Suppressor macrophage treated with lipopolysaccharide for 1 hour (primary cell): ENCODE measurements at regions not wholly inside any gene's neighbourhood (a gene's known extent, or its start where the extent isn't known, plus 50 kb on each side); places are given as distances from the start of the nearest gene placed in this dataset.
"Not testable (repeated sequence)": the region's sequence is repeated elsewhere in the genome, so short reads cannot be mapped to it uniquely, and the experiment has no call there.

Experiments used
- DNase-seq, 3 donors: peaks; one replicate each; pipeline ENCODE4 v3.0.0-alpha.2; 2020 to 2022

DNA sequence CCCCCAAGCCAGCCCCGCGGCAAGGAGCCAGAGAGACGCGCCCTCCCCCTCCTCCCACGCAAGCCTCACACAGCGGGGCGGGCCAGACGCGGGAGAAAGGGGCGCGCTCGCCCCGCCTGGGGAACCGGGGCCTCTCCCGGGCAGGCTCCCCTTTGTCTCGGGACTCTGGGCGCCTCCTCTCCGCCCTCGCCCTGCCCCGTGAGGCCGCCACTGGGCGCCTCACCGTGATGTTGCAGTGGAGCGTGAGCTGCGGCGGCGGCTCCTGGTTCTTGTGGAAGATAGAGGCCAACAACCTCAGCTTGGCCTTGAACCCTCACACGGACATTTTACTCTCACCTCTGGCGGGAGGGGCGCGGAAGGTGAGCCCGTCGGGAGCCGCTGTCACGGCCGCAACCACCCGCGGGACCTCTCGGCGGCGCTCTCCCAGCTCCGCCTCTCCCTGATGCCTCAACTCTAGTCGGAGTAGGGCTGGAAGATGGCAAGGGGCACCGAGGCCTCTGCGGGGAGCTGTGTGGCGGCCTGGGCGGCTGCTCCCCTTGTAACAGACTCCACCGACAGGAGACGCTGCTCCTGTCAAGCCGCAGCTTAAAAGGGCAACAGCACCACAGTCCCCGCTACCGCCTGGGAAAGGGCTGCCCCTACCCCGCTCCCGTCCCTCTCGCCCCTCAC lies 179.2 kb upstream of the ZSCAN2 start:
- not testable (repeated sequence) for DNase-seq

GRCh38 chr15:84425327-84425726 lies 175.5 kb upstream of the ZSCAN2 start:
- DNase-seq = not testable (repeated sequence)

GRCh38 chr15:84473305-84473877 lies 127.4 kb upstream of the ZSCAN2 start:
- not testable (repeated sequence) for DNase-seq

DNA sequence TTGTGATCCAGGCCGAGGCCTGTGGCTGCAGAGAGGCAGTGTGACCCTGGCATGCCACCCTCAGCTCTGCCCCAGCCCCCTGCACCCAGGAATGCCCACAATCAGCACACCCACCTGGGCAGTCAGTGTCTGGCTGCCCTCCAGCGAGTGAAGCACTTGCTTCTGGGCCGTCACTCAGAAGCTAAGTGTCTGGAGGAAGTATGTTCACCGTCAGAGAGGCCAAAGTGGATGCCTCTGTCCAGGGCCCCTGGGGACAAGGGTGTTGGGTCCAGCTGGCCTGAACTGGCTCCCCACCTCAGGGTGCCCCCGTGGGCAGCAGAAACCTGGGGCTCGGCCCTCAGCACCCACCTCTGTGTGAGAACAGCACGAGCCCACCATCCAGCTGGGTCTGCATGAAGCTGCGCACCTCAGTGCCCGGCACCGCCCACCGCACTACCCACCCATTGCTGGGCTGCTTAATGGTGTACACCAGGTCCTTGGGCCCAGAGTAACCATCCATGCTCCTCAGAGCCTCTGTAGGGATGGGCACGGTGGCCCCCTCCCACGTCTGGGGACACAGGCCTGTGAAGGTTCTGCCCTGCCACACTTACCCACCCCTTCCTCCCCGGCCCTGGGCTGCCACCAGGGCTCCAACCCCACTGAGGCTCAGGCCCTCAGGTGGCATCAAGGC lies 124.3 kb upstream of the ZSCAN2 start:
- not testable (repeated sequence) for DNase-seq

GRCh38 chr15:84477550-84477949 lies 123.3 kb upstream of the ZSCAN2 start:
- DNase-seq = not testable (repeated sequence)

DNA sequence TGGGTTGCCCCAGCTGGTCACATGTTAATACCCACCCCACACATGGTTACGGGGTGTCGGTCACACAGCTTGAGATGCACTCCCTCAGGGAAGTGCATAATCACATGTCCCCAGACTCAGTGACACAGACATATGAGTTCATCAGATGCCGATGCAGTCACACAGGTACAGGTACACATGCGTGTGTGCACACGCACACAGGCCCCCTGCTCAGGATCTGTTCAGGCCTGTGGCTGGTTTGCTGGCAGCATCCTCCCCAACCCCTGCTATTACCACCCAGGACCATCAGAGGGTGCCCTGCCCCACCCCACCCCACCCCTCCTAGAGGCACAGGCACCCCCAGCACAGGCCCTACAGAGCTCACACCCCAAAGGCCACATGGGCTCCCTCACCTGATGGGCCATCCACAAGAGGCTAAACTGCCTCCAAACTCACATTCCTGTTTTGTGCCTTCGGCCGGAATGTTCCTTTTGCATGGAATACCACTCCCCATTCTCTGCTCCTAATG lies 120.6 kb upstream of the ZSCAN2 start:
- not testable (repeated sequence) for DNase-seq

- not testable (repeated sequence) for DNase-seq
Measured at GRCh38 chr15:84483859-84484258, 117.0 kb upstream of the ZSCAN2 start.

DNA sequence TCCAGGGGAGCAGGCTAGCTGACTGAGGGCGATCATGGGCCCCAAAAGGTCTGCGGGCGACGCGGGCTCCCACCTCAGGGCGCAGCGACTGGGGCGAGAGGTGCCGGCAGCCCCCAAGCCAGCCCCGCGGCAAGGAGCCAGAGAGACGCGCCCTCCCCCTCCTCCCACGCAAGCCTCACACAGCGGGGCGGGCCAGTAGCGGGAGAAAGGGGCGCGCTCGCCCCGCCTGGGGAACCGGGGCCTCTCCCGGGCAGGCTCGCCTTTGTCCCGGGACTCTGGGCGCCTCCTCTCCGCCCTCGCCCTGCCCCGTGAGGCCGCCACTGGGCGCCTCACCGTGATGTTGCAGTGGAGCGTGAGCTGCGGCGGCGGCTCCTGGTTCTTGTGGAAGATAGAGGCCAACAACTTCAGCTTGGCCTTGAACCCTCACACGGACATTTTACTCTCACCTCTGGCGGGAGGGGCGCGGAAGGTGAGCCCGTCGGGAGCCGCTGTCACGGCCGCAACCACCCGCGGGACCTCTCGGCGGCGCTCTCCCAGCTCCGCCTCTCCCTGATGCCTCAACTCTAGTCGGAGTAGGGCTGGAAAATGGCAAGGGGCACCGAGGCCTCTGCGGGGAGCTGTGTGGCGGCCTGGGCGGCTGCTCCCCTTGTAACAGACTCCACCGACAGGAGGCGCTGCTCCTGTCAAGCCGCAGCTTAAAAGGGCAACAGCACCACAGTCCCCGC lies 100.5 kb upstream of the ZSCAN2 start:
- DNase-seq = not testable (repeated sequence)

GRCh38 chr15:84503101-84503500 lies 97.7 kb upstream of the ZSCAN2 start:
- DNase-seq = not testable (repeated sequence)

GRCh38 chr15:84505552-84505951 lies 95.3 kb upstream of the ZSCAN2 start:
- DNase-seq = not testable (repeated sequence)

- not testable (repeated sequence) for DNase-seq
Measured at GRCh38 chr15:84512324-84512723, 88.5 kb upstream of the ZSCAN2 start.

DNA sequence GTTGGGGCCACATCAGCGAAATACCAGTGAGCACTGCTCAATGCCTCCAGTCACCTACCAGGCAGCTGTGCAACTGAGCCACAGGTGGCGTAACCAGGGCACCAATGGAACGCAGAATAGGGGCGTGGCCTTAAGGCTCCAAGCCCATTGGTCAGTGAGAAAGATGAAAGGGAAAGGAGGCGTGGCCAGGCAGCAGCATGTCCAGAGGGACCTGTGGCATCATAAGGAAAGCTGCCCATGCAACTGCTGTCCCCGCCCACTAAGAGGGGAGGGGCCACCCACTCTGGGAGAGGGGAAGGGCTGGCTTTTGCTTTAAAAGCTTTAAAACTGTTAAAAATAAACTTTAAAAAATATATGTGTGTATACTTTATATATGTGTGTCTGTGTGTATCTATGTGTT lies 84.0 kb upstream of the ZSCAN2 start:
- peak in 1 of 3 donors; percentile 3 for DNase-seq

DNA sequence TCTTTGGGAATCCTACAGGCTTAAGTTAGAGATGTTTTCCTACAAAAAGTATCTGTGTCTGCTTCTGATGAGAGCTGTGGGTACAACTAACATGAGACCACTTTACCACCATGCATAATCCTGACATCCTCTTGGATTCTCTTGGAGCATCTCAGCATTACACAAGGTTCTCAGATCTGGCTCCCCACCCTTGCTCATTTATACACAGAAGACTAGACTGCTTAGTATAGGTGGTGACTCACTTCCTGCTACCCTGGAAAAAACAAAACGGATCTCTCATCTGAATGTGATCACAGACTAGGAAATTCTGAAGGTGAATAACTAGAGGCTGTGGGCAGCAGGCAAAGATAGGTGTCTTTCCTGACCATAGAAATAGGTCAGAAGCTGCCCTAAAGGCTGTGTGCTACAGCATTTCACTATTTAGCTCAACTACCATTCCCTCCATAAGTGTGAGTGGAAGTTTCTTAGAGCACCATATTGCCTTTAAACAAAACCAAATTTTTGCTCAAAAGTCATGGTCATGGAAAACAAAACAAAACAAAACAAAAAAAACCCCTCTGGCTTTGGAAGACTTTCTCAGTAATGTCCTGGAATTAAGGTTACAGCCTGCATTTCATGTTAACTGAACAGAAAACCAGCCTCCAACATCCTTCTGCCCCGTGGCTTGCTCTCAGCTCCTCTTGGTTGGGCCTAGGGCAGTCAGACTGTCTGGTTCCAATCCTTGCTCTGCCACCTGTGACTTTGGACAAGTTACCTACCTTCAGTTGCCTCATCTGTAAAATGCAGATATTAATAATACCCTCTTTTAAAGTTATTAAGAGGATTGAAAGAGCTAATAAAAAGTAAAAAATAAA lies 75.1 kb upstream of the ZSCAN2 start:
- not testable (repeated sequence) for DNase-seq

GRCh38 chr15:84530751-84531150 lies 70.1 kb upstream of the ZSCAN2 start:
- not testable (repeated sequence) for DNase-seq

DNA sequence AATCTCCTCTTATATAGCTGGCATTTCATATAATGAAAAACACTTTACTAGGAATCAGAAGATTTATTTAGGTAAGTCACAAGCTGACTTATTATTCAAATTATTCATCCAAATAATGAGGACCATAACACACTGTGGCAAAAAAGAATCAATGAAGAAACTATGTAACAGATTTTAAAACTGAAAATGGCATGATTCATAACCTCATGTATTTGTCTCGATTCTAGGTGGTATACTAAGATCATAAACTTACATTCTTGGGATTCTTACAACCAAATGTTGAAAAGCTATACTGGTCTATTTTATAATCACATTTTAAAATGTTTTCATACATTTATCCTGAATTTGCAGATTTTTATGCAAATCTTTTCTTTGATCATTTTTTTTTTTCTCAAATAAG lies 69.6 kb upstream of the ZSCAN2 start:
- not testable (repeated sequence) for DNase-seq

DNA sequence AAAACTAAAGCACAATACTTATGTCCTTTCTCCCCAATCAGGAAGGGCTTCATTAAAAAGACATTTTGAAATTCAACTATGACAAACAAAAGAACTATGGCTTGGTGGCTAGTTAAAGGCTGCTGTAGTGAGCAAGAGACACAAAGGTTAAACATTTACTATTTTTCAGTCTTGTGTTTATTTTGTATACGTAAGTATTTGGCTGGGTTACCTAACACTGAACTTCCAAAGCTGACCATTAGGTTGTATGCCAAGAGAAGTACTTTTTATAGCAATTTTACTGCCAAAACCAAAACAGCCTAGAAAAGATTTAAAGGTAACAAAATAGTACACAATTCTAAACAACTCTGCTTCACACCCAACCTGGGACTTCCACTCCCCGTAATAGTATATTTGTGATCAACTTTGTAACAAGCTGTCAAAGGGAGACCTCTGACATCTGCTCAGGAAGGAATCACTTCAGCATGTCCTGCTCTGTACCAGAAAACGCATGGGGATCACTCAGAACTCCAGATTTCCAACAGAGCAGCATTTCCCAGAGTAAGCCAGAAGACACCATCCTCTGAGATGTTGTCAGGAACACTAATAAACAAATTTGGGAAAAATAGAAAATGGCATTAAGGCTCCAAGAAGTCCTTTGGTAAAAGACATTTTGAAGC lies 69.0 kb upstream of the ZSCAN2 start:
- DNase-seq = not testable (repeated sequence)

- not testable (repeated sequence) for DNase-seq
Measured at GRCh38 chr15:84533705-84534104, 67.1 kb upstream of the ZSCAN2 start.

GRCh38 chr15:84534561-84535235 lies 66.1 kb upstream of the ZSCAN2 start:
- DNase-seq = not testable (repeated sequence)

GRCh38 chr15:84536181-84536580 lies 64.6 kb upstream of the ZSCAN2 start:
- DNase-seq = not testable (repeated sequence)

- DNase-seq = not testable (repeated sequence)
Measured at GRCh38 chr15:84544586-84544985, 56.2 kb upstream of the ZSCAN2 start.

- DNase-seq = not testable (repeated sequence)
Measured at GRCh38 chr15:84547150-84547549, 53.7 kb upstream of the ZSCAN2 start.
